ENCODE measurements at regions not wholly inside any gene's neighbourhood (a gene's known extent, or its start where the extent isn't known, plus 50 kb on each side); places are given as distances from the start of the nearest gene placed in this dataset.

DNA sequence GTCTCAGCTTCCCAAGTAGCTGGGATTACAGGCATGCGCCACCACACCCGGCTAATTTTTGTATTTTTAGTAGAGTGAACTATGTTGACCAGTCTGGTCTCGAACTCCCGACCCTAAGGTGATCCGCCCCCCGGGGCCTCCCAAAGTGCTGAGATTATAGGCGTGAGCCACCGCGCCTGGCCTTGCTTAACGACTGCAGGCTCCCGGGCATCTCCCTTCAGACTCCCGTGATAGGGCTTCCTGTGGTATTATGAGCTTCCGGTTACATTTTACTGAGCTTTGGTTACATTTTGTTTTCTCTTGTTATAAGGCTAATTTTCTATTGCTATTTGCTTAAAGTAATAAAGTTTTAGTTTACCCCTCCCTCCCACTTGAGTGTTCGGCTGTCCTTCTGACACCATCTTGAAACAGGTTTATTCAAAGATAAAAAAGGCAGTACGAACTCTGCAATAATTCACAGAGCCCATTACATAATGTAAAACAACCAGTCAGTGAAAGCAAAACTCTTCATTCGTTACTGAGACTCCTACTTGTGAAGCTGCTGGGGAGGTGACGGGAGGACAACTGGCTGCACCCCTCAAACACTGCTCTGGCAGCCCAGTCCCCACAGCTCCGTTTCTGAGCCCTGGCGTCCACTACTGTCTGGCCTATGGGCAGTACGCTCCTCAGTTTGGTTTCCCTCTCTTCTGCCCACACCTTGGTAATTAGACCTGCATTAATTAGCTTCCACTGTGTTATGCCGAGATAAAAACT lies 795.7 kb upstream of the SLIT2 start:
- TF ChIP-seq POLR2AphosphoS5 (IDR thresholded peaks at IDR 0.05; ENCODE audit: low read length), result no peak
- TF ChIP-seq EP300 (IDR thresholded peaks at IDR 0.05; ENCODE audit: borderline replicate concordance in 1 of 2, control insufficient read depth in 1 of 2, low read depth in 2 of 2, low read length in 2 of 2), result no peak
- TF ChIP-seq ZNF274 (IDR thresholded peaks at IDR 0.05; ENCODE audit: insufficient read depth, insufficient read length), result no peak
- TF ChIP-seq, protein P1, sequence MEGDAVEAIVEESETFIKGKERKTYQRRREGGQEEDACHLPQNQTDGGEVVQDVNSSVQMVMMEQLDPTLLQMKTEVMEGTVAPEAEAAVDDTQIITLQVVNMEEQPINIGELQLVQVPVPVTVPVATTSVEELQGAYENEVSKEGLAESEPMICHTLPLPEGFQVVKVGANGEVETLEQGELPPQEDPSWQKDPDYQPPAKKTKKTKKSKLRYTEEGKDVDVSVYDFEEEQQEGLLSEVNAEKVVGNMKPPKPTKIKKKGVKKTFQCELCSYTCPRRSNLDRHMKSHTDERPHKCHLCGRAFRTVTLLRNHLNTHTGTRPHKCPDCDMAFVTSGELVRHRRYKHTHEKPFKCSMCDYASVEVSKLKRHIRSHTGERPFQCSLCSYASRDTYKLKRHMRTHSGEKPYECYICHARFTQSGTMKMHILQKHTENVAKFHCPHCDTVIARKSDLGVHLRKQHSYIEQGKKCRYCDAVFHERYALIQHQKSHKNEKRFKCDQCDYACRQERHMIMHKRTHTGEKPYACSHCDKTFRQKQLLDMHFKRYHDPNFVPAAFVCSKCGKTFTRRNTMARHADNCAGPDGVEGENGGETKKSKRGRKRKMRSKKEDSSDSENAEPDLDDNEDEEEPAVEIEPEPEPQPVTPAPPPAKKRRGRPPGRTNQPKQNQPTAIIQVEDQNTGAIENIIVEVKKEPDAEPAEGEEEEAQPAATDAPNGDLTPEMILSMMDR (IDR thresholded peaks at IDR 0.05 in 2 of 3, conservative IDR thresholded peaks at IDR 0.05 in 1 of 3; ENCODE audit: control insufficient read depth in 2 of 3, extremely low read depth in 1 of 3, insufficient read depth in 1 of 3, low read depth in 3 of 3, low read length in 3 of 3), result no peak
- no peak for TF ChIP-seq TARDBP (IDR thresholded peaks at IDR 0.05; ENCODE audit: borderline replicate concordance)
- TF ChIP-seq SPI1 (IDR thresholded peaks at IDR 0.05; ENCODE audit: borderline replicate concordance, insufficient read depth, low read depth, low read length), result no peak
- TF ChIP-seq PAX8 (IDR thresholded peaks at IDR 0.05), result no peak
- TF ChIP-seq, protein P2, sequence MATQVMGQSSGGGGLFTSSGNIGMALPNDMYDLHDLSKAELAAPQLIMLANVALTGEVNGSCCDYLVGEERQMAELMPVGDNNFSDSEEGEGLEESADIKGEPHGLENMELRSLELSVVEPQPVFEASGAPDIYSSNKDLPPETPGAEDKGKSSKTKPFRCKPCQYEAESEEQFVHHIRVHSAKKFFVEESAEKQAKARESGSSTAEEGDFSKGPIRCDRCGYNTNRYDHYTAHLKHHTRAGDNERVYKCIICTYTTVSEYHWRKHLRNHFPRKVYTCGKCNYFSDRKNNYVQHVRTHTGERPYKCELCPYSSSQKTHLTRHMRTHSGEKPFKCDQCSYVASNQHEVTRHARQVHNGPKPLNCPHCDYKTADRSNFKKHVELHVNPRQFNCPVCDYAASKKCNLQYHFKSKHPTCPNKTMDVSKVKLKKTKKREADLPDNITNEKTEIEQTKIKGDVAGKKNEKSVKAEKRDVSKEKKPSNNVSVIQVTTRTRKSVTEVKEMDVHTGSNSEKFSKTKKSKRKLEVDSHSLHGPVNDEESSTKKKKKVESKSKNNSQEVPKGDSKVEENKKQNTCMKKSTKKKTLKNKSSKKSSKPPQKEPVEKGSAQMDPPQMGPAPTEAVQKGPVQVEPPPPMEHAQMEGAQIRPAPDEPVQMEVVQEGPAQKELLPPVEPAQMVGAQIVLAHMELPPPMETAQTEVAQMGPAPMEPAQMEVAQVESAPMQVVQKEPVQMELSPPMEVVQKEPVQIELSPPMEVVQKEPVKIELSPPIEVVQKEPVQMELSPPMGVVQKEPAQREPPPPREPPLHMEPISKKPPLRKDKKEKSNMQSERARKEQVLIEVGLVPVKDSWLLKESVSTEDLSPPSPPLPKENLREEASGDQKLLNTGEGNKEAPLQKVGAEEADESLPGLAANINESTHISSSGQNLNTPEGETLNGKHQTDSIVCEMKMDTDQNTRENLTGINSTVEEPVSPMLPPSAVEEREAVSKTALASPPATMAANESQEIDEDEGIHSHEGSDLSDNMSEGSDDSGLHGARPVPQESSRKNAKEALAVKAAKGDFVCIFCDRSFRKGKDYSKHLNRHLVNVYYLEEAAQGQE (IDR thresholded peaks at IDR 0.05; ENCODE audit: low read depth, low read length), result no peak
- no peak for TF ChIP-seq CEBPB (IDR thresholded peaks at IDR 0.05; ENCODE audit: borderline replicate concordance in 1 of 2, low read depth in 2 of 2, low read length in 2 of 2)
- TF ChIP-seq POLR2A (IDR thresholded peaks at IDR 0.05; ENCODE audit: low read depth, low read length), result no peak
- no peak for TF ChIP-seq SMAD1 (IDR thresholded peaks at IDR 0.05; ENCODE audit: low read depth, partially characterized antibody)
- no peak for TF ChIP-seq ZBED1 (IDR thresholded peaks at IDR 0.05; ENCODE audit: borderline replicate concordance)
- TF ChIP-seq, protein P3, sequence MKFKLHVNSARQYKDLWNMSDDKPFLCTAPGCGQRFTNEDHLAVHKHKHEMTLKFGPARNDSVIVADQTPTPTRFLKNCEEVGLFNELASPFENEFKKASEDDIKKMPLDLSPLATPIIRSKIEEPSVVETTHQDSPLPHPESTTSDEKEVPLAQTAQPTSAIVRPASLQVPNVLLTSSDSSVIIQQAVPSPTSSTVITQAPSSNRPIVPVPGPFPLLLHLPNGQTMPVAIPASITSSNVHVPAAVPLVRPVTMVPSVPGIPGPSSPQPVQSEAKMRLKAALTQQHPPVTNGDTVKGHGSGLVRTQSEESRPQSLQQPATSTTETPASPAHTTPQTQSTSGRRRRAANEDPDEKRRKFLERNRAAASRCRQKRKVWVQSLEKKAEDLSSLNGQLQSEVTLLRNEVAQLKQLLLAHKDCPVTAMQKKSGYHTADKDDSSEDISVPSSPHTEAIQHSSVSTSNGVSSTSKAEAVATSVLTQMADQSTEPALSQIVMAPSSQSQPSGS (IDR thresholded peaks at IDR 0.05; ENCODE audit: low read length), result no peak

All from GM12878 (cell line).